Erythroblast (primary cell): ENCODE measurements at regions not wholly inside any gene's neighbourhood (a gene's known extent, or its start where the extent isn't known, plus 50 kb on each side); places are given as distances from the start of the nearest gene placed in this dataset.

Experiments used
- DNase-seq, 2 experiments: peaks; one replicate each; lab custom pipeline; 2025; lab: John Stamatoyannopoulos, UW
- GATA1 ChIP-seq: IDR thresholded peaks from 2 replicates; pipeline ENCODE4 v1.6.1; 2011; ENCODE audit warnings: low read depth, mild to moderate bottlenecking, control low read depth, low read length, moderate library complexity
- POLR2A ChIP-seq: IDR thresholded peaks from 2 replicates; pipeline ENCODE4 v1.6.1; 2011; ENCODE audit warnings: mild to moderate bottlenecking, low read length

DNA sequence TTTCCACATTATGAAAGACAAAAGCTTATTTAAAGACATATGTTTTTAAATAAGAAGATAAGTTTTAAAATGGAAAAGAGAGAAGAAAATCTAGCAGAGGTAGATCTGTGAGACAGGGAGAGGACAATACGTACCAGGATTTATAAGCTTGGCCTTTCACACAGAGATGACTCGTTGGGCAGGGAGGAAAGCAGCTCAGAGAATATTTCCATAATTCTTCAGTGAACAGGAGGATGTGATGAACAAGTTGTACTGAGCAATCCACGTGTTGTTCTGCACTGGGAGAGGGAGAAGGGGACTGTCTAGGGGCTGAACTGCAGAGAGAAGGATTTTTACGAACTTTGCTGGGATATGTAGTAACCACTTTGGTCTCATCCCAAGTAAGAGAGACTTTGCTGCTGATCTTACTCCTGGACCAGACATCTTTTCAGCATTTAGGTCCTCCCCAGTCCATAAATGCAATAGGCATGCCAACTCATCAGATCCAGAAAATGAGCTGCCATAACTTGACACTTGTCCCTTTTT is 162.5 kb upstream of the SETBP1 start:
- DNase-seq = no peak
- no peak for TF ChIP-seq GATA1
- no peak for TF ChIP-seq POLR2A

DNA sequence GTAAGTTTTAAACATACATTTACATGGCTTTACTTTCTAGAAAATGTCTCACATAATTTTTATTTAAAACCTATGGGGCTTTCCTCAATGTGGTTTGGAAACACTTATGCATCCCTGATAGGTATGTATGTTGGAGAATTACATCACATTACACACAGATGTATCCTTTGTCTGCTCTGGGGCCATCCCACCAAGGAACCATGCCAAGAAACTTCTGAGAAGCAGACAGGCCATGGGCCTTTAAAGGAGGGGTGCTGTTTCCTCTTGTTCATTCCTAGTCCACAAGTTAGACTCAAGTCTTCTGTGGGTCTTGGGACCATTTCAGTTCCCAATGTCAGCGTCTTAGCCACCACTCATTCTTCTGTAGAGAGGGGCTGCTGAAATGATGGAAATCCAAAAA is 162.0 kb upstream of the SETBP1 start:
- TF ChIP-seq POLR2A (no peak), GATA1 (no peak)

DNA sequence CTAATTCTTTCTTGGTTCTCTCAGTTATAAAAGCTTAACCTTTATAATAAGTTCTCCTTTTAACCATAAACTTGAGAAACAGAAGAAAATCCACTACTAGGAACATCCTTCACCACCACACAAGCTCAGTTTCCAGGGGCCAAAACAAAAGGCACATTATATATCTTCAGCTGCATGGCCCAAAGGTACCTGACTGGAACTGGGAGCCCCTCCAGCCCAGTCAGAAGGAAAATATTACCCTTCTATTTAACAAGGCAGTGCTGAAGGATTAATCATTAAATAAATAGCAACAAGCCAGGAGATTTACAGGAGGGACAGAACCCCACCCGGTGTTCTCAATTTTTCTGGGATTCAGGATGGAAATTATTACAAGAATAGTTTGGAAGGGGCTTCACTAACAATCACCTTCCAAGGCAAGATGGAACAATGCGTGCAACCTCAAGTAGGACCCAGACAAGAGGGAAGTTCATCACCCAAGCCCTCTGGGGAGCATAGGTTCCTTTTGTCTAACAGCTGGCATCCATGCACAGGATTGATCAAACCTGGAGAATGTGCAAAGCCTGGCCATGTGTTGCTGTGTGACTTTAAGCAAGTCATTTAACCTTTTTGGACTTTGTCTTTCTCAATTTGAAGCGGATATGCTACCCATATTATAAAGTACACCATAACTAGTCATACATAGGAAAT is 159.6 kb upstream of the SETBP1 start:
- DNase-seq = no peak

More for the DNA sequence above, 162.0 kb upstream of the SETBP1 start:
- no peak for DNase-seq

DNA sequence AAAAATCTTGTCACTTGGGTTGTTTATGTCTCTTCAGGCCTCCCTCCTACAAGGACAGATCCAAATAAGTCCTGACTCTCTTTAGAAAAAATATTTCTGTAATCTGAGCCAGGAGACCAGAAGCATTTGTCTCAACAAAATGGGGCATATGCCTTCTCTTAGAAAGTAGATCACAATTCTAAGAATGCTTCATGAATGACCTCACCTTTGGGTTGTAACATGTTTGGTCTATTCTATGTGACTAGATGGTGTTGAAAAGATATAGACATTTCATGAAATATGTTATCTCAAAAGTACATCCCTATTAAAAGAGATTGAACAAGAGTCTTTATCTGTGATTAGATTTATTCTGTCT is 159.0 kb upstream of the SETBP1 start:
- DNase-seq = no peak
- TF ChIP-seq POLR2A = no peak
- TF ChIP-seq GATA1 = no peak

More for the DNA sequence above, 159.6 kb upstream of the SETBP1 start:
- TF ChIP-seq GATA1 = no peak
- TF ChIP-seq POLR2A = no peak

DNA sequence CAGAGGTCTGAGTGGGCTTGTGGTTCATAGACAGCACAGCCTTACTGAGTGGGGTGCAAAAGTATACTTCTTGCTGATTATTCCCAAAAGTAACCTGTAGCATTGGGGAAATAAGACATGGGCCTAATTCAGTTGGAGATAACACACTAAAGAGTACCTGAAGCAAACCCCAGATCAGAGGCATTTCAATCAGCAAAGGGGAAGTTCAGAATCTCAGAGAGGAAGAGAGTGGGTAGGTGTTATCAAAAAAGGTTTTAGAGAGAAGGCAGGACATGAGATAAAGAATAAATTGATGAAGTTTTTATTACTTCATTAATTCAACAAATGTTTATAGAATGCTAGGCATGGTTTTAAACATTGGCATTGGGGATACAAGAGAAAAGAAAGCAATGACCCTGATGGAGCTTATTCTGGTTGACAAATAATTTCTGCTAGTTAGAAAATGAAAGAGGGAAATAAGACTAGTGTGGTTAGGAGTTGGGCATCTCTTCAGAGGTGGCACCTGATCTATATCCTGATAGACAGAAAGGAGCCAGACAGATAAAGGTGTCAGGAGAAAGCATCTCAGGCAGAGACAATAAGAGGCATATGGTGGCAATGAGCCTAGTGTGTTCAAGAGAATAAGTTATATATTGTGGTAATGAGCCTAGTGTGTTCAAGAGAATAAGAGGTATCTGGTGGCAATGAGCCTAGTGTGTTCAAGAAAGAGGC is 153.8 kb upstream of the SETBP1 start:
- DNase-seq = no peak
- TF ChIP-seq GATA1 = no peak
- TF ChIP-seq POLR2A = no peak

DNA sequence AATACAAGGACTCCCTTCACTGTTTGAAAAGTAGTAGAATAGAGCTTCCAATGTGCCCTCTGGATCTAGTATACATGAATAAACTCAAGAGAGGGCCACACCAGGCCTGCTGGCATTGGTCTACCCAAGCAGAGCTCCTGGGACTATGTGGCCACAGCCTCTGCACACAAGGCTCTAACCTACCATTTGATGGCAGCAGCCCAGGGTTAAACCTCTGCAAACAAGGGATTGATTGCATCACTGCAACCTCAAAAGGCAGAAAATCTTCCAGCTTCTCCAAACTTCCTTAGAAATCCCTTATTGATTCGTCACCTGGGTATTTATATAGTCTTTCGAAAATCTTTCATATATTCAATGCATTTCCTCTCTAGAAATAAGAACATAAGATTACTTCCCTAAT is 147.6 kb upstream of the SETBP1 start:
- DNase-seq = no peak
- TF ChIP-seq GATA1 (no peak), POLR2A (no peak)

DNA sequence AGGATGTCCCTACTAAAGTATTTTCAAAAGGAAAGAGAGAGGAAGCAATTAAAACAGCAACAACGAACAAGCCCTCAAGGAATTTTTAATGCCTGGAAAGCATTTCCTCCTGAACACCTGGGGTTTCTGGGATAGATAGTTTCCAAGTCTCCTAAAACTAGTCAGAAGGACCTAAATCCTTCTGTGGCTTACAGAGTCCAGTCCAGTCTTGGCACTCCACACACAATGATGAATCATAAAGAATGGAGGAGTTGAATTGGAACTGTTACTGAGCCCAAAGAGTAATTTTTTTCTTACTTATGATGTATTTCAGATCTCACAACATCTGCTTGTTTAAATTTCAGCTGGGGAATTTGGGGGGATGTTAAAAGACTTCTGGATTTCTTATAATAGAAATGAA is 144.6 kb upstream of the SETBP1 start:
- DNase-seq = no peak
- TF ChIP-seq POLR2A (no peak), GATA1 (no peak)

DNA sequence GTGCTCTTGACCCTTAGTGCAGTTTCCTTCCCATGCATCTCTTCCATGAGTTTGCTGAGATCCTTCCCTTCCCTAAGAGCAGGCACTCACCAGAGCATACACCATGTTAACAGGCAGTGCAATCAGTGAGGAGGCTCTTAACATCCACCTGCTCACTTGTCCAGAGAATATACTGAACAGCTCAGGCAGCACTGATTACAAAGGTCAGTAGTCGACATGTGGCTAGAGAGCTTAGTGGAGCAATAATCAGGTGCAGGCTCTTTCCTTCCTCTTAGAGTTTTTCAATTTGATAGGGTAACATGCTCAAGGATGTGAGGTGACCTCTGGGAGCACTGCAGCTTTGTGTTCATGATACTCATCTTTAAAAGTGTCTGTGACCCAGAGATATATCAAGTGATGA is 144.1 kb upstream of the SETBP1 start:
- no peak for DNase-seq
- TF ChIP-seq POLR2A = no peak
- TF ChIP-seq GATA1 = no peak

DNA sequence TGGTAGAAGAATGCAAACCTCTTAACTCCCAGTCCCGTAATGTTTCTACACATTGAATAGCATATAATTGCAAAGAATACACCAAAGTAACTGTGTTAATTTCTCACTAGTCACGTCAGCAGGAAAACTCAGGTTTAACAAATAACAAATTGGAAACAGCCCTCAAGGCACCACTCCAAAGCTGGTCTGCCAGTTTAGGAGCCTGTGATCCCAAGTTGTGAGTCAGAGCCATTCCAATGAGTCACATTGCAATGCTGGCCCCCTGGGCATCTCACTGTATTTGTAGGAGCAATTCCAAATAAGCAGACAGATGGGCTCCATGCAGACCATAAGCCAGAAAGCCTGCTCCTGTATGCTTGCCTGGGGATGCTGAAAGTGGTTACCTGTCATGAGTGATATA is 143.2 kb upstream of the SETBP1 start:
- no peak for DNase-seq
- TF ChIP-seq POLR2A (no peak), GATA1 (no peak)

DNA sequence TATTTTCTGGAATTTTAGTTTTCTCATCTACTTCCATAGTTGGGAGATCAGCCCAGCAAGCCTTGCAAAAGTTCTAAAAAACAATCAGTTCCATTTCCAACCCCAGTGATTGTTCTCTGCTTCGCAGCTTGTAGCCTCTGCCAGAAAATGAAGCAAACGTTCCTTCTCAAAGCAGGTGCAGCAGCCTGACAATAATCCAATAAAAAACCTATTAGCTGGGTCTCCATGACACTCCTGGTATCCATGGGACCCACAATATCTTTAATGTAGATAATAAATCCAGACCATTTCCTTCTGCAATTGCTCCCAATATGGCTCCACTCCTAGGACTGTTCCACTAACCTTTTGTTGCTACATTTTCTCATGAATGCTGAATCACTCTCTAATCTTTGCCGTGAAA is 140.8 kb upstream of the SETBP1 start:
- no peak for DNase-seq
- TF ChIP-seq GATA1 (no peak), POLR2A (no peak)

DNA sequence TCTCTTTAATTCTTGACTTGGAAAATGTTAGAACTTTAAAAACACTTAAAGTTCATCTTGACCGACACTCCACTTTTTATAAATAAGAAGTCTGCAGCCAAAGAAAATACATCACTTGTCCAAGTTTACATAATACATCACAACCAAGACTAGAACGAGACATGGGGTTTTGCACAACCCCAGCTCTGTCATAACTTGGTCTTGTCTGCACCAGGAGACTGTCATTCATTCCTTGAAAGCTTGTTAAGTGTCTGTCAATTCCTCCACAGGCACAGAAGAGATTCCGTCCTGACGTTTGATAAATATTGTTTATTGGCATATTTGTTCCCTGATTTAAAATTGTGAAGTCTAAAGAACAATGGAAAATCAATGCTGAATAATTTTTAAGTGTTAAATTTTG is 139.5 kb upstream of the SETBP1 start:
- no peak for DNase-seq

DNA sequence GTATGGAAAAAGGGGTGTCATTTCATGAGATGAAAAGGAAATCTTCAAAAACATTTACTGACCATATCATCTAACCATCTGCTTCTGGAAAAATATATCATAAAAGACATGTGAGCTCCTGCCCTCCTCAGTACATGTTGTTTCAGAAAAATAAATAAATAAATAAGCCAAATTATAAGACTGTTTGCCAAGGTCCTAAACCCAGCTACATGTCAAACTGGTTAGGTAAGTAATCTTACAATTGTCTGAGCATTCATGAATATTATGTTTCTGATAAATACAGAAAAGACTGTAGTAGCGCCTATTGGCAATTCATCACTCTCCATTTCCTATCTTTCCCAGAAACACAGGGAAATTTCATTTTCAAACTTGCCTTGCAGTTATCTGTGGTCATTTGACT is 138.9 kb upstream of the SETBP1 start:
- TF ChIP-seq GATA1 = no peak
- no peak for TF ChIP-seq POLR2A

More for the DNA sequence above, 139.5 kb upstream of the SETBP1 start:
- TF ChIP-seq POLR2A = no peak
- TF ChIP-seq GATA1 = no peak

DNA sequence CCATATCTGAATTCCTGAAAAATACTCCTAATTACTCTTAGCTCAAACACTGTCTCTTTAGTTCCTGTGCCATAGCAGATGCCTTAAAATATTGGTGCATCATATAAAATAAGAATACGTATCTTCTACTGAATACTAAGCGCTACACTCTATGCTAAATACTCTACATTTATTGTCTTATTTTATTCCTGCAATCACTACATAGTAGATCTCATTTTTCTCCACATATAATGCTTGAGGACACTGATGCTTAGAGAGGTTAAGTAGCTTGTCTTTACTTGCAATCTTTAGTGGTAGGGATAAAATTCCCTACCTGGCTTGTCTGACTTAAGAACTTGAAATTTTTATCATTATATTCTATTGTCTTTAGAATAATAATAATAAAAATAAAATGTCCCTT is 137.3 kb upstream of the SETBP1 start:
- no peak for DNase-seq
- TF ChIP-seq POLR2A (no peak), GATA1 (no peak)

More for the DNA sequence above, 138.9 kb upstream of the SETBP1 start:
- DNase-seq = no peak

DNA sequence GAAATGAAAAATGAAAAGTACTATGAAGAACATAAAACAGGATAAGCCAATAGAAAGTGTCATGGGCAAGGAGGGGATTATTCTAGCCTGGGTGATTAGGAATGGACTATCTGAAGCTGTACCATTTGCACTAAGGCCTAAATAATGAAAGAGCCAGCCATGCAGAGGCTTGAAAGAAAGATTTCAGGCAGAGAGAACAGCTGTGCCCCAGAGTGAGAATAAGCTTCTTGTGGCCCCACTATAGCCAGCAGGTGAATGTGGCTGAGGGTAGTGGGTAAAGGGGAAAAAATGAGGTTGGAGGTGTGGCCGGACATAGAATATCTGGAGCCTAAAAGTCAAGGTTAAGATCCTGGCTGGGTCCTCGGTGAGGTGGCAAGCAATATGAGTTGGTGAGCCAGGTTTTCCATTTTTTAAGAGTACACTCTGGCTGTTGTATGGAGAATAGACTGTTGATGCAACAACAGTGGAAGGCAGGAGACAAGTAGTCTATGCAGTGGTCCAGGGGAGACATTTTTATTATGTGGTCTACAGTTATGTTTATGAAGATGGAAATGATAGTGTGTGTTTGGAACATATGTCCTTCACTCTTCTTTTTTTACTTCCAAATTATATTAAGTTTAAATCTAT is 135.2 kb upstream of the SETBP1 start:
- no peak for DNase-seq
- TF ChIP-seq POLR2A (no peak), GATA1 (no peak)
